ENCODE measurements at regions not wholly inside any gene's neighbourhood (a gene's known extent, or its start where the extent isn't known, plus 50 kb on each side); places are given as distances from the start of the nearest gene placed in this dataset.

GRCh38 chr2:175359710-175360109, 178.2 kb upstream of the ATP5MC3 start:
- no peaks in the 10 kb centered on the region for H3K4me1 ChIP-seq (ENCODE audit: control insufficient read depth in 2 of 2, insufficient read depth in 1 of 2, low read depth in 1 of 2, low read length in 2 of 2)
- H3K23ac ChIP-seq (ENCODE audit: low read depth, low read length, poor library complexity), result no peak overlapping the region
- no peak overlapping the region for H4K8ac ChIP-seq (ENCODE audit: low read depth, low read length)
- no peak overlapping the region for H2AK5ac ChIP-seq (ENCODE audit: low read depth, low read length)
- H2BK5ac ChIP-seq (ENCODE audit: low read length), result no peak overlapping the region
- no peak overlapping the region for H3K14ac ChIP-seq (ENCODE audit: low read length)
- DNase-seq (ENCODE audit: low spot score), result no peak
- no peak overlapping the region for H2BK15ac ChIP-seq (ENCODE audit: low read length)
- H2AFZ ChIP-seq (ENCODE audit: low read length), result no peak overlapping the region
- H3K4me3 ChIP-seq (ENCODE audit: low read length in 2 of 2), result no peak overlapping the region
- no peak overlapping the region for H3K4ac ChIP-seq (ENCODE audit: low read length)
- H3K27ac ChIP-seq (replicated peaks; ENCODE audit: low read length), result no peak overlapping the region
- H3K9ac ChIP-seq (ENCODE audit: low read depth, low read length, poor library complexity), result no peak overlapping the region
- H3K27me3 ChIP-seq (ENCODE audit: control insufficient read depth in 3 of 3, insufficient read depth in 3 of 3, low read depth in 1 of 3, low read length in 3 of 3), result peaks cover 0 to 28% (median 0%) of the 10 kb centered on the region in 3 experiments
- WGBS, 2 donors (ENCODE audit: extremely low coverage in 2 of 2, insufficient read length in 2 of 2, insufficient replicate concordance in 1 of 2), result no CpG with 5 or more reads among the region's 3 CpGs
- no peak overlapping the region for H2BK12ac ChIP-seq (ENCODE audit: low read length)
- H2BK120ac ChIP-seq (ENCODE audit: low read depth, low read length), result no peak overlapping the region
- H3K18ac ChIP-seq (ENCODE audit: low read length), result no peak overlapping the region
- no peak overlapping the region for H4K91ac ChIP-seq (ENCODE audit: low read depth, low read length, poor library complexity)
- no peaks in the 10 kb centered on the region for H3K79me1 ChIP-seq (ENCODE audit: low read depth, low read length)
- H3K9me3 ChIP-seq (replicated peaks in 1 of 2; ENCODE audit: control insufficient read depth in 2 of 2, insufficient read depth in 1 of 2, low read depth in 1 of 2, low read length in 2 of 2), result no peaks in the 10 kb centered on the region
- no peaks in the 10 kb centered on the region for H3K36me3 ChIP-seq (replicated peaks in 1 of 2; ENCODE audit: control insufficient read depth in 2 of 2, insufficient read depth in 2 of 2, low read length in 2 of 2)
- no peak overlapping the region for H3K4me2 ChIP-seq (ENCODE audit: insufficient read depth, low read length, poor library complexity, severe bottlenecking)

- H3K79me1 ChIP-seq (ENCODE audit: low read depth, low read length), result no peaks in the 10 kb centered on the region
- H3K9me3 ChIP-seq (replicated peaks in 1 of 2; ENCODE audit: control insufficient read depth in 2 of 2, insufficient read depth in 1 of 2, low read depth in 1 of 2, low read length in 2 of 2), result no peaks in the 10 kb centered on the region
- H2AK5ac ChIP-seq (ENCODE audit: low read depth, low read length), result no peak overlapping the region
- no peak overlapping the region for H3K4me3 ChIP-seq (ENCODE audit: low read length in 2 of 2)
- WGBS, 2 donors (ENCODE audit: extremely low coverage in 2 of 2, insufficient read length in 2 of 2, insufficient replicate concordance in 1 of 2), result no CpG with 5 or more reads among the region's 4 CpGs
- no peak overlapping the region for H2BK15ac ChIP-seq (ENCODE audit: low read length)
- no peak overlapping the region for H4K8ac ChIP-seq (ENCODE audit: low read depth, low read length)
- H3K4me2 ChIP-seq (ENCODE audit: insufficient read depth, low read length, poor library complexity, severe bottlenecking), result no peak overlapping the region
- no peak overlapping the region for H3K14ac ChIP-seq (ENCODE audit: low read length)
- no peak overlapping the region for H3K9ac ChIP-seq (ENCODE audit: low read depth, low read length, poor library complexity)
- H3K18ac ChIP-seq (ENCODE audit: low read length), result no peak overlapping the region
- no peak overlapping the region for H2BK12ac ChIP-seq (ENCODE audit: low read length)
- H3K4me1 ChIP-seq (ENCODE audit: control insufficient read depth in 2 of 2, insufficient read depth in 1 of 2, low read depth in 1 of 2, low read length in 2 of 2), result no peaks in the 10 kb centered on the region
- H3K27ac ChIP-seq (replicated peaks; ENCODE audit: low read length), result no peak overlapping the region
- no peak overlapping the region for H3K4ac ChIP-seq (ENCODE audit: low read length)
- peaks cover 0 to 9% (median 0%) of the 10 kb centered on the region in 3 experiments for H3K27me3 ChIP-seq (ENCODE audit: control insufficient read depth in 3 of 3, insufficient read depth in 3 of 3, low read depth in 1 of 3, low read length in 3 of 3)
- no peak for DNase-seq (ENCODE audit: low spot score)
- no peak overlapping the region for H2BK5ac ChIP-seq (ENCODE audit: low read length)
- H3K36me3 ChIP-seq (replicated peaks in 1 of 2; ENCODE audit: control insufficient read depth in 2 of 2, insufficient read depth in 2 of 2, low read length in 2 of 2), result no peaks in the 10 kb centered on the region
- no peak overlapping the region for H4K91ac ChIP-seq (ENCODE audit: low read depth, low read length, poor library complexity)
- H3K23ac ChIP-seq (ENCODE audit: low read depth, low read length, poor library complexity), result no peak overlapping the region
- no peak overlapping the region for H2AFZ ChIP-seq (ENCODE audit: low read length)
- H2BK120ac ChIP-seq (ENCODE audit: low read depth, low read length), result no peak overlapping the region
These were observed 175.4 kb upstream of the ATP5MC3 start for GRCh38 chr2:175356901-175357300.

- no peaks in the 10 kb centered on the region for H3K36me3 ChIP-seq (replicated peaks in 1 of 2; ENCODE audit: control insufficient read depth in 2 of 2, insufficient read depth in 2 of 2, low read length in 2 of 2)
- H3K4me2 ChIP-seq (ENCODE audit: insufficient read depth, low read length, poor library complexity, severe bottlenecking), result no peak overlapping the region
- H3K79me1 ChIP-seq (ENCODE audit: low read depth, low read length), result no peaks in the 10 kb centered on the region
- H3K4me1 ChIP-seq (ENCODE audit: control insufficient read depth in 2 of 2, insufficient read depth in 1 of 2, low read depth in 1 of 2, low read length in 2 of 2), result no peaks in the 10 kb centered on the region
- H3K27me3 ChIP-seq (ENCODE audit: control insufficient read depth in 3 of 3, insufficient read depth in 3 of 3, low read depth in 1 of 3, low read length in 3 of 3), result no peaks in the 10 kb centered on the region
- no peak overlapping the region for H3K23ac ChIP-seq (ENCODE audit: low read depth, low read length, poor library complexity)
- no peak overlapping the region for H2BK15ac ChIP-seq (ENCODE audit: low read length)
- H4K8ac ChIP-seq (ENCODE audit: low read depth, low read length), result no peak overlapping the region
- no peak for DNase-seq (ENCODE audit: low spot score)
- H2BK12ac ChIP-seq (ENCODE audit: low read length), result no peak overlapping the region
- H2BK120ac ChIP-seq (ENCODE audit: low read depth, low read length), result no peak overlapping the region
- no peak overlapping the region for H2AK5ac ChIP-seq (ENCODE audit: low read depth, low read length)
- no peak overlapping the region for H2BK5ac ChIP-seq (ENCODE audit: low read length)
- H3K4me3 ChIP-seq (ENCODE audit: low read length in 2 of 2), result no peak overlapping the region
- H3K27ac ChIP-seq (replicated peaks; ENCODE audit: low read length), result no peak overlapping the region
- no peak overlapping the region for H3K18ac ChIP-seq (ENCODE audit: low read length)
- no peak overlapping the region for H3K9ac ChIP-seq (ENCODE audit: low read depth, low read length, poor library complexity)
- H4K91ac ChIP-seq (ENCODE audit: low read depth, low read length, poor library complexity), result no peak overlapping the region
- WGBS, 2 donors (ENCODE audit: extremely low coverage in 2 of 2, insufficient read length in 2 of 2, insufficient replicate concordance in 1 of 2), result no CpG with 5 or more reads among the region's 3 CpGs
- no peak overlapping the region for H3K14ac ChIP-seq (ENCODE audit: low read length)
- no peaks in the 10 kb centered on the region for H3K9me3 ChIP-seq (replicated peaks in 1 of 2; ENCODE audit: control insufficient read depth in 2 of 2, insufficient read depth in 1 of 2, low read depth in 1 of 2, low read length in 2 of 2)
- no peak overlapping the region for H2AFZ ChIP-seq (ENCODE audit: low read length)
- no peak overlapping the region for H3K4ac ChIP-seq (ENCODE audit: low read length)
These were observed 173.7 kb upstream of the ATP5MC3 start for GRCh38 chr2:175355246-175355645.

- Histone ChIP-seq H3K27me3 (ENCODE audit: control insufficient read depth in 3 of 3, insufficient read depth in 3 of 3, low read depth in 1 of 3, low read length in 3 of 3) (no peaks in the 10 kb centered on the region), H3K4me2 (ENCODE audit: insufficient read depth, low read length, poor library complexity, severe bottlenecking) (no peak overlapping the region), H3K9me3 (replicated peaks in 1 of 2; ENCODE audit: control insufficient read depth in 2 of 2, insufficient read depth in 1 of 2, low read depth in 1 of 2, low read length in 2 of 2) (no peaks in the 10 kb centered on the region), H2AFZ (ENCODE audit: low read length) (no peak overlapping the region), H2BK120ac (ENCODE audit: low read depth, low read length) (no peak overlapping the region), H4K8ac (ENCODE audit: low read depth, low read length) (no peak overlapping the region), H3K4ac (ENCODE audit: low read length) (no peak overlapping the region), H3K9ac (ENCODE audit: low read depth, low read length, poor library complexity) (no peak overlapping the region), H3K4me1 (ENCODE audit: control insufficient read depth in 2 of 2, insufficient read depth in 1 of 2, low read depth in 1 of 2, low read length in 2 of 2) (no peaks in the 10 kb centered on the region), H3K36me3 (replicated peaks in 1 of 2; ENCODE audit: control insufficient read depth in 2 of 2, insufficient read depth in 2 of 2, low read length in 2 of 2) (no peaks in the 10 kb centered on the region), H3K27ac (replicated peaks; ENCODE audit: low read length) (no peak overlapping the region), H3K4me3 (ENCODE audit: low read length in 2 of 2) (no peak overlapping the region), H2BK5ac (ENCODE audit: low read length) (no peak overlapping the region), H2BK15ac (ENCODE audit: low read length) (no peak overlapping the region), H3K18ac (ENCODE audit: low read length) (no peak overlapping the region), H3K14ac (ENCODE audit: low read length) (no peak overlapping the region), H4K91ac (ENCODE audit: low read depth, low read length, poor library complexity) (no peak overlapping the region), H2AK5ac (ENCODE audit: low read depth, low read length) (no peak overlapping the region), H3K23ac (ENCODE audit: low read depth, low read length, poor library complexity) (no peak overlapping the region), H3K79me1 (ENCODE audit: low read depth, low read length) (no peaks in the 10 kb centered on the region), H2BK12ac (ENCODE audit: low read length) (no peak overlapping the region)
- no peak for DNase-seq (ENCODE audit: low spot score)
- WGBS, 2 donors (ENCODE audit: extremely low coverage in 2 of 2, insufficient read length in 2 of 2, insufficient replicate concordance in 1 of 2), result no CpG with 5 or more reads among the region's 6 CpGs
These were observed 171.8 kb upstream of the ATP5MC3 start for GRCh38 chr2:175353275-175353674.

All from neuronal stem cell (in vitro differentiated cells).